Transverse colon (tissue), 4 donors: ENCODE measurements at regions not wholly inside any gene's neighbourhood (a gene's known extent, or its start where the extent isn't known, plus 50 kb on each side); places are given as distances from the start of the nearest gene placed in this dataset.

Experiments
- CTCF ChIP-seq, 5 experiments: fragments of 200-600 bp in 3 of 5; fragments of 450-650 bp in 2 of 5; sonication (generic) in 3 of 5; IDR thresholded peaks; 1 replicate in 2 of 5; 2 replicates in 3 of 5; pipeline ENCODE4 v1.5.1; 2016 to 2017; ENCODE audit warnings: antibody characterized with exemption in 5 of 5, inconsistent platforms in 3 of 5, mild to moderate bottlenecking in 2 of 5, moderate library complexity in 1 of 5
- EP300 ChIP-seq: sonication (generic); formaldehyde crosslinking; IDR thresholded peaks from one replicate; pipeline ENCODE4 v1.6.1; 2017; ENCODE audit warnings: antibody characterized with exemption, low read depth
- POLR2A ChIP-seq: fragments of 450-650 bp; IDR thresholded peaks from one replicate; pipeline ENCODE4 v1.6.1; 2016; ENCODE audit warnings: antibody characterized with exemption, mild to moderate bottlenecking, moderate library complexity
- POLR2AphosphoS5 ChIP-seq, 3 donors: sonication (generic); formaldehyde crosslinking; IDR thresholded peaks; one replicate each; pipeline ENCODE4 v1.6.1; 2016; ENCODE audit warnings: antibody characterized with exemption in 3 of 3

- TF ChIP-seq POLR2AphosphoS5 (IDR thresholded peaks at IDR 0.05) (no peak), POLR2A (no peak), CTCF (IDR thresholded peaks at IDR 0.05) (no peak), EP300 (no peak)
Measured at GRCh38 chrY:19051021-19051420, 277.5 kb upstream of the HSFY2 start.
